HG03095 (cell line): ENCODE measurements at regions not wholly inside any gene's neighbourhood (a gene's known extent, or its start where the extent isn't known, plus 50 kb on each side); places are given as distances from the start of the nearest gene placed in this dataset.
A peak's percentile ranks its signal among the peaks of the same experiment; 100 is the strongest.
"Not testable (repeated sequence)": the region's sequence is repeated elsewhere in the genome, so short reads cannot be mapped to it uniquely, and the experiment has no call there.

Experiments used
- ATAC-seq: cut with Tn5 transposase; IDR thresholded peaks from one replicate; pipeline ENCODE4 v1.9.1; 2021; ENCODE audit warnings: moderate library complexity; ENCODE audit not compliant: unreplicated experiment

DNA sequence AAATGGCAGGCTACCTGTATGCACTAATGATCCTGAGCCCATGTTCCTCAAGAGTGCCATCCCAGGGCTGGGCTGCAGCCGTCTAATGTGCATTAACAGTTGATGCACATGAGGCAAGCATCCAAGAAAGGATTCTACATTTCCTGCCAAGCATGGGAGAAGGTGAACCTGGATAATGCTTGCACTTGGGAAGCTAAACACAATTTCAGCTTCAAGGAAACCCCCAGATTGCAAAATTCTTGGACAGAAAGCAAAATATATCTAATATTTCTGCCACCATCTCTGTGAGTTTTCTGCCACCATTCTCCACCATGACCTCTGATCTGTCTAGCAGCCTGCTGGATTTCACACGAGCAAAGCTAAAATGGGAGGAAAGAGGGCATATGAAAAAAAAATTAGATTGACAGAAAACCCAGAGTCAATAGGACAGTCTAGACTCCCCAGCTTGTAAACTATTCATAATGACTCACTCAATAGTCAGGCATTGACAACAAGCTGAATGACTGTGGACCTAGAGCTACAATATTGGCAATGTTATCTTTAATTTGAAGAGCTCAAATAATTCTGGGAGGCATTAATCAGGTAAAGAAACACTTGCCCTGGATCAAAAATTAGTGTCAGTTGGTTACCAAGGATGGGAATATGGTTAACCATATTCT lies 91.9 kb upstream of the BCL2L14 start:
- no peak for ATAC-seq

- no peak for ATAC-seq
Observed at GRCh38 chr12:11980115-11980514, 90.6 kb upstream of the BCL2L14 start.

GRCh38 chr12:11981121-11981733 lies 89.5 kb upstream of the BCL2L14 start:
- peak; percentile 87 for ATAC-seq

GRCh38 chr12:11984417-11984816 lies 86.3 kb upstream of the BCL2L14 start:
- no peak for ATAC-seq

- no peak for ATAC-seq
Observed at GRCh38 chr12:11986165-11986564, 84.6 kb upstream of the BCL2L14 start.

DNA sequence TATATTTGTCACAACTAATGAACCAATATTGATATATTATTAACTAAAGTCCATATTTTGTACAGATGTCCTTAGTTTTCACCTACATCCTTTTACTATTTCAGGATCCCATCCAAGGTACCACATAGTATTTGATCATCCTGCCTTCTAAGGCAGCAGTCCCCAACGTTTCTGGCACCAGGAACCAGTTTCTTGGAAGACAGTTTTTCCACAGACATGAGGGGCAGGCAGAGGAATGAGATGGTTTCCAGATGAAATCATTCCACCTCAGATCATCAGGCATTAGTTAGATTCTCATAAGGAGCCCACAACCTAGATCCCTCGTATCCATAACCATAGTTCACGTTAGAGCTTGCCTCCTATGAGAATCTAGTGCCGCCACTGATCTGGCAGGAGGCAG lies 82.8 kb upstream of the BCL2L14 start:
- no peak for ATAC-seq

DNA sequence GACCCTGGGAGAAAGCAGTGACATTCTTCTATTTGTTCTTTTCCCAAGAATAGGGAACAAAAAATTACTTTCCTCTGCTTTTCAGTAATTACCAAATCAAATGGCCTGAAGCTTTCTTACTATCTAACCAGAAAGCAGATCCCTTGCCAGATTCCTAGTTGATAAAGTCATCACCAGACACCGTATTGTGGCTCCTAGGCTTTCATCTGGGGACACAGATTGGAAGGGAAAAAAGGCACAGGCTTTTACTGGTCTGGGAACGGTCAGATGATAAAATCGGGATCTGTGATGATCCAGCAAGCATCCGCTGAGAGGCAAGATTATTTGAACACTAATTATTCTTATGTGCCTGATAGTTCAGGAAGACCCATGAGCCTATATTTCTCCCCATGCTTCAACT lies 79.1 kb upstream of the BCL2L14 start:
- no peak for ATAC-seq

DNA sequence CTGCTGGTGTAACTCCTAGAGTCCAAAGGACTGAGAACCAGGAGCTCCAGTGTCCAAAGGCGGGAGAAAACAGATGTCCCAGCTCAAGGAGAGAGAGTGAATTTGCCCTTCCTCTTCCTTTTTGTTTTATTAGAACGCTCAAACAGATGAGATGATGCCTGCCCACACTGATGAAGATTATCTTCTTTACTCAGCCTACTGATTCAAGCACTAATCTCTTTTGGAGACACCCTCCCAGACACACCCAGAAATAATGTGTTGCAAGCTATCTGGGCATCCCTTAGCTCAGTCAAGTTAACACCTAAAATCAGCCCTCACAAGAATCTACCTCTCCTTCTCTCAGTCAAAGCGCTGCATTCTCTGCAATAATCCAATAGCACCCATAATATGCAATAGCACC lies 78.2 kb upstream of the BCL2L14 start:
- no peak for ATAC-seq

- ATAC-seq = not testable (repeated sequence)
Observed at GRCh38 chr12:11998307-11998943, 72.3 kb upstream of the BCL2L14 start.

GRCh38 chr12:11998944-11999315 lies 71.8 kb upstream of the BCL2L14 start:
- ATAC-seq = no peak

DNA sequence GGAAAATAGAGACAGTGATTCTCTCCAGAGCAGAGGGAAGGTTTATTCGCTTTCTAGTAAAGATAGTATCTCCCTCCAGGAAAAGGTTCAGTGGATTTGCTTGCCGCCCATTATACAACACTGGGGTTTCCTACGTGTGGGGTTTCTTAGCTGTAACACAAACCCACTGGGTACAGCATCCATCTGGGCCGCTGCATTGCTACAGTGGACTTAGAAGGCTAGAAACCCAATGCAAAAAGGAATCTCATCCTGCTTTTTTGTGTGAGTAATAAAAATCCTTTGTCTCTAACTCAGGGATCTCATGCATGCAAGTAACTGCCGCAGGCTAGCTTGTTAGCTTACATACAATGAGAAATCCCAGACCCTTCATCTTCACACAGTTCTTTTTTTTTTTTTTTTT lies 67.1 kb upstream of the BCL2L14 start:
- ATAC-seq = no peak

DNA sequence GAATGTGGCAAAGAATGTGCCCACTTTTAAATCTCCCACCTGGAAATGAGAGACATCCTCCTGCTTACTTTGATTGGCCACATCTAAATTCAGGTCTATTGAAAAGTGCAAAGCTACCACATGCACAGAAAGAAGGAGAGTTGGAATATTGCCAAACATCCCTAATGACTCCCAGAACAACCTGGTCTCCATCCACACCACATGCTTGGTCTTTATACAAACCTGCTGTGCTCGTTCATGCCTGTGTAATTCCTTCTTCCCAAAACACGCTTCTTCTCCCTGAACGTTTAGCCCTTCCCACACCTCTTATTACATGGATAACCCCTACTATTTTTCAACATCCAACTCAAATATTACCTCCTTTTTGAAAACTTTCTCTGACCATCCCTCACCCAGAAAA lies 66.2 kb upstream of the BCL2L14 start:
- ATAC-seq = no peak

DNA sequence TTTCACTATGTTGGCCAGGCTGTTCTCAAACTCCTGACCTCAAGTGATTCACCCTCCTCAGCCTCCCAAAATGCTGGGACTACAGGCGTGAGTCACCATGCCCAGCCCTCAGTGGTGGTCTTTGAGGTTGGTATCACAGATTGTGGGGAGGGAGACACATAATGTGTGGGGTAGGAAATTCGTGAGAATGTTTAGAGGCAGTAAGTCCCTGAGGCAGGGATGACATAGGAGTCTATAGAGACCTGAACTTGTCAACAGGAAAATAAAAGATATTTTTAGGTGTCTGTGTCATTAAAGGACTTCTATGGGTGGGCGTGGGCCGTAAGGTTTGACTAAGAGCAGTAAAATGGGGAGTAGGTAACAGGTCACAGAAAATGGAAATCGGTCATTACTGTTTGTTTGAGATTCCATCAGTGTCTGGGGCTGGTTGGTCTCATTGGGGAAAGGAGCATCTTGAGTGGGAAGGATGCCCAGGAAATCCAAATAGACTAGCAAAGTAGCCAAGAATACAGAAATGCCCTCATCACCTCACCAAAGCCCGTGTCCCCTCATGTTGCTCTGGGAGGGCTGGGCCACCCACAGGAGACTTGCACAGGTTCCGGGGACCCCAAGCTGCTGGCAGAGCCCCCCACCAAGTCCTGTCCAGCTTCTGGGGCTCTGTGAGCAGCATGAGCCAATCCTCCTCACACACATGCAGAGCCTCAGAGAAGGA lies 63.6 kb upstream of the BCL2L14 start:
- no peak for ATAC-seq

DNA sequence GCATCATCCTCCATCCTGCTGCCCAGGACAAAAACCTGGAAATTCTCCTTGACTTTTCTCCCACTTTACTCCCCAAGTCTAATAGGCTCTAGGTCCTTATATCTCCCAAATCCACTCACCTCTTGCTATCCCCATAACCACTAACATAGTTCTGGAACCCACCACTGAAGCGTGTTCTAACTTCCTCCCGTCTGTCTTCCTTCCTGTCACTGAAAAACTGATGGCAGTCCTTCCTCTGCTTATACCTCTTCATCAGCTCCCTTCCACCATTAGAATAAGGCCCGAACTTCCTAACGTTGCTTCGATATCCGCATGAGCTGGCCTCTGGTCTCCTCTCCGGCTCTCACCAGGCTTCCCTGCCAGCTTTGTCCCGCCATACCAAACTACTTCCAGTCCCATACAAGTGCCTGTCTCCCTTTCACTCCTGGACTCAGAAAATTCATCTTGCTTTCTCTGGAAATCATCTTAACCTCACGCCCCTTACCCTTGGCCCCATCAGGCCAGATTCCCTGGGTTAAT lies 63.0 kb upstream of the BCL2L14 start:
- no peak for ATAC-seq

GRCh38 chr12:12008232-12008850 lies 62.4 kb upstream of the BCL2L14 start:
- no peak for ATAC-seq

DNA sequence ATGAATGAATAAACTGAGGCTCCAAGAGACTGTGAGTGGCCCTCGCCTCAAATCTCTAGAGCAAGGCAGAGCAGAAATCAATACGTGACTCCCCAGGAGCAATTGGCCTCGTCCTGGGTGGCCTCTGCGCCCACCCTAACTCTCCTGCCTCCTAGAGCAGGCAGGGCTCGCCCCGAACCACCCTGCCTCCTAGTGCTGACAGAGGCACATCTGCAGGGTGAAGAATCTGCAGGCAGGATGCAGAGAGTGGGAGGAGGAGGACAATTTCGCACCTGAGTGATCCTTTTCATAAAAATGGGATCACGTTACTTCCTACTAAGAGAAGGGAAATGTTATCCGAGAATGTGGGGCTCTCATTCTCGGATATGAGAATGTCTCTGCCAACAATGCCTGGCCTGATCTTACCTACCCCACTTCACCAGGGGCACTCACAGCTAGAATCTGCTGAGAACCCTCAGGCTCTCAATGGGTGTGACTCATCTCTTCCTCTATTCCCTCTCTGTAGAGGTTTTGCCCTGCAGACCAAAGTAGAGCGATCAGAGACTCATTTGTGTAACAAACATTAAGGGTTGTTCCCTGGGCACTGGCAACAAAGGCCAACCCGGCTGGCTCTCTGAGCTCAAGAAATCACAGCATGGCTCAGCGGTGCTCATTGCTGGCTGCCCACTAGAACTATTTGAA lies 61.7 kb upstream of the BCL2L14 start:
- peak; percentile 40 for ATAC-seq

GRCh38 chr12:12009749-12010276 lies 60.9 kb upstream of the BCL2L14 start:
- not testable (repeated sequence) for ATAC-seq

- ATAC-seq = peak; percentile 41
Observed at GRCh38 chr12:12010277-12011039, 60.3 kb upstream of the BCL2L14 start.

GRCh38 chr12:12011880-12012260 lies 58.9 kb upstream of the BCL2L14 start:
- no peak for ATAC-seq
